ENCODE measurements at regions not wholly inside any gene's neighbourhood (a gene's known extent, or its start where the extent isn't known, plus 50 kb on each side); places are given as distances from the start of the nearest gene placed in this dataset.

GRCh38 chr4:126799416-126799815 lies 833.3 kb upstream of the INTU start:
- TF ChIP-seq, protein P1, sequence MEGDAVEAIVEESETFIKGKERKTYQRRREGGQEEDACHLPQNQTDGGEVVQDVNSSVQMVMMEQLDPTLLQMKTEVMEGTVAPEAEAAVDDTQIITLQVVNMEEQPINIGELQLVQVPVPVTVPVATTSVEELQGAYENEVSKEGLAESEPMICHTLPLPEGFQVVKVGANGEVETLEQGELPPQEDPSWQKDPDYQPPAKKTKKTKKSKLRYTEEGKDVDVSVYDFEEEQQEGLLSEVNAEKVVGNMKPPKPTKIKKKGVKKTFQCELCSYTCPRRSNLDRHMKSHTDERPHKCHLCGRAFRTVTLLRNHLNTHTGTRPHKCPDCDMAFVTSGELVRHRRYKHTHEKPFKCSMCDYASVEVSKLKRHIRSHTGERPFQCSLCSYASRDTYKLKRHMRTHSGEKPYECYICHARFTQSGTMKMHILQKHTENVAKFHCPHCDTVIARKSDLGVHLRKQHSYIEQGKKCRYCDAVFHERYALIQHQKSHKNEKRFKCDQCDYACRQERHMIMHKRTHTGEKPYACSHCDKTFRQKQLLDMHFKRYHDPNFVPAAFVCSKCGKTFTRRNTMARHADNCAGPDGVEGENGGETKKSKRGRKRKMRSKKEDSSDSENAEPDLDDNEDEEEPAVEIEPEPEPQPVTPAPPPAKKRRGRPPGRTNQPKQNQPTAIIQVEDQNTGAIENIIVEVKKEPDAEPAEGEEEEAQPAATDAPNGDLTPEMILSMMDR (IDR thresholded peaks at IDR 0.05): no peak
- TF ChIP-seq POLR2AphosphoS5 (IDR thresholded peaks at IDR 0.05) (no peak), POLR2A (IDR thresholded peaks at IDR 0.05) (no peak)
